WTC11 (cell line): ENCODE measurements at regions not wholly inside any gene's neighbourhood (a gene's known extent, or its start where the extent isn't known, plus 50 kb on each side); places are given as distances from the start of the nearest gene placed in this dataset.

Experiments
- ATAC-seq: fragments of 200-7000 bp; cut with Tn5 transposase; 2 replicates; pipeline ENCODE4 v1.10.0; 2021; ENCODE audit warnings: mild to moderate bottlenecking, moderate library complexity
- CTCF ChIA-PET: fragments of 300-600 bp; sonication (Branson Sonifier 250); formaldehyde crosslinking; loops from one replicate; lab custom pipeline; 2021; ENCODE audit warnings: antibody characterized with exemption; lab: Charles Lee
- POLR2A ChIA-PET: fragments of 350-600 bp; sonication (Branson Sonifier 250); formaldehyde crosslinking; loops from one replicate; lab custom pipeline; 2021; ENCODE audit warnings: antibody characterized with exemption; lab: Charles Lee
- DNase-seq: peaks from one replicate; pipeline ENCODE4 v3.0.0; 2021; ENCODE audit warnings: low spot score
- H3K27ac Mint-ChIP-seq: 2 replicates; pipeline ENCODE4 v1.8.0; 2021; ENCODE audit warnings: mixed read lengths
- H3K27me3 Mint-ChIP-seq: 2 replicates; pipeline ENCODE4 v1.8.0; 2021; ENCODE audit warnings: low read depth, mild to moderate bottlenecking, moderate library complexity, mixed read lengths
- H3K36me3 Mint-ChIP-seq: 2 replicates; pipeline ENCODE4 v1.8.0; 2021; ENCODE audit warnings: mixed read lengths
- H3K4me1 Mint-ChIP-seq: 2 replicates; pipeline ENCODE4 v1.8.0; 2022; ENCODE audit warnings: mixed read lengths
- H3K4me3 Mint-ChIP-seq: 2 replicates; pipeline ENCODE4 v1.8.0; 2021; ENCODE audit warnings: mild to moderate bottlenecking, moderate library complexity, mixed read lengths
- H3K9me3 Mint-ChIP-seq: 2 replicates; pipeline ENCODE4 v1.8.0; 2021; ENCODE audit warnings: mixed read lengths
- ATF1 ChIP-seq: sonication (generic); formaldehyde crosslinking; IDR thresholded peaks from 2 replicates; pipeline ENCODE4 v1.8.1; 2023; ENCODE audit warnings: mild to moderate bottlenecking, moderate library complexity, missing genetic modification reagents
- FOXJ3 ChIP-seq: sonication (generic); formaldehyde crosslinking; IDR thresholded peaks from 2 replicates; pipeline ENCODE4 v1.9.0; 2021; ENCODE audit warnings: missing genetic modification reagents, mild to moderate bottlenecking, borderline replicate concordance
- SMAD4 ChIP-seq: sonication (generic); formaldehyde crosslinking; IDR thresholded peaks from 2 replicates; pipeline ENCODE4 v1.8.0; 2022; ENCODE audit warnings: mild to moderate bottlenecking, missing genetic modification reagents
- TCF7 ChIP-seq: sonication (generic); formaldehyde crosslinking; IDR thresholded peaks from 2 replicates; pipeline ENCODE4 v1.8.0; 2022; ENCODE audit warnings: mild to moderate bottlenecking, low read depth, missing genetic modification reagents, moderate library complexity
- ZNF121 ChIP-seq: sonication (generic); formaldehyde crosslinking; IDR thresholded peaks from 2 replicates; pipeline ENCODE4 v1.8.0; 2023; ENCODE audit warnings: missing genetic modification reagents
- ZNF232 ChIP-seq: sonication (generic); formaldehyde crosslinking; IDR thresholded peaks from 2 replicates; pipeline ENCODE4 v1.8.0; 2022; ENCODE audit warnings: mild to moderate bottlenecking, missing genetic modification reagents
- TF ChIP-seq, protein P1 (sequence below): sonication (generic); formaldehyde crosslinking; IDR thresholded peaks from 2 replicates; pipeline ENCODE4 v1.8.0; 2022; ENCODE audit warnings: mild to moderate bottlenecking, missing genetic modification reagents
- TF ChIP-seq, protein P2 (sequence below): sonication (generic); formaldehyde crosslinking; IDR thresholded peaks from 2 replicates; pipeline ENCODE4 v1.8.1; 2022; ENCODE audit warnings: mild to moderate bottlenecking, missing genetic modification reagents, moderate library complexity, borderline replicate concordance
- TF ChIP-seq, protein P3 (sequence below): sonication (generic); formaldehyde crosslinking; IDR thresholded peaks from 2 replicates; pipeline ENCODE4 v1.8.1; 2023; ENCODE audit warnings: mild to moderate bottlenecking, missing genetic modification reagents, moderate library complexity
- TF ChIP-seq, protein P4 (sequence below): fragments of 250-450 bp; sonication (Bioruptor Pico); IDR thresholded peaks from 2 replicates; pipeline ENCODE4 v1.9.0; 2021; ENCODE audit warnings: mild to moderate bottlenecking, borderline replicate concordance
- TF ChIP-seq, protein P5 (sequence below): fragments of 250-450 bp; sonication (Bioruptor Pico); conservative IDR thresholded peaks from 2 replicates; pipeline ENCODE4 v1.9.0; 2021; ENCODE audit warnings: mild to moderate bottlenecking
- TF ChIP-seq, protein P6 (sequence below): sonication (generic); formaldehyde crosslinking; IDR thresholded peaks from 2 replicates; pipeline ENCODE4 v1.8.0; 2023; ENCODE audit warnings: mild to moderate bottlenecking, missing genetic modification reagents
- TF ChIP-seq, protein P7 (sequence below): sonication (generic); formaldehyde crosslinking; IDR thresholded peaks from 2 replicates; pipeline ENCODE4 v1.8.1; 2023; ENCODE audit warnings: mild to moderate bottlenecking, missing genetic modification reagents
- TF ChIP-seq, protein P8 (sequence below): sonication (generic); formaldehyde crosslinking; IDR thresholded peaks from 2 replicates; pipeline ENCODE4 v1.8.0; 2022; ENCODE audit warnings: mild to moderate bottlenecking, missing genetic modification reagents

DNA sequence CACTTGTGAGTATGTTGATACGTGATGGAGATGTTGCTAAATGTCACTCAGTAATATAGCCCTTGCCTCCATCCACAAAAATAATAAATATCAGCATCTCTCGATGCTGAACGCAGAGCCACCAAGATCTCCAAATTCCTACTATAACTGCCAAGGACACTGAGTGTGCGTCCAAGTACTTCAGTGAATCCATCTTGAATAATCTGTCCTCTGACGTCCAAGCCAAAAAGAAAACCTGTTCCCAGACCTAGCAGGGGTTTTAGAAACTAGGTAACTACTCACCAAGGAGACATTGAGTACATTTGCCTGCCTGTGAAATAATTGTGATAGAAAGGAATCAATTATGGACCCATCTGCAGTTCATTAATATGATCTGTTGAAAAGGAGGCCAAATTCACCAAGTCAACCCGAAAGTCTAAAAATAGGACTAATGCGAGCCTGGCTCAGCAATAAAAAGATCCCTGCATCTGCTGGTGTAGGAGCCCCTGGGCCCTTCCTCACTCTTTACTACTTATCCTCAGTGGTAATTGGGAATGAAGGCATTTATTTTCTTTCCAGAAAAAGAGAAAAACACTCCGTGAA is 226.9 kb upstream of the IRF2BP2 start:
- no peak for DNase-seq
- CTCF ChIA-PET = no interaction called here

DNA sequence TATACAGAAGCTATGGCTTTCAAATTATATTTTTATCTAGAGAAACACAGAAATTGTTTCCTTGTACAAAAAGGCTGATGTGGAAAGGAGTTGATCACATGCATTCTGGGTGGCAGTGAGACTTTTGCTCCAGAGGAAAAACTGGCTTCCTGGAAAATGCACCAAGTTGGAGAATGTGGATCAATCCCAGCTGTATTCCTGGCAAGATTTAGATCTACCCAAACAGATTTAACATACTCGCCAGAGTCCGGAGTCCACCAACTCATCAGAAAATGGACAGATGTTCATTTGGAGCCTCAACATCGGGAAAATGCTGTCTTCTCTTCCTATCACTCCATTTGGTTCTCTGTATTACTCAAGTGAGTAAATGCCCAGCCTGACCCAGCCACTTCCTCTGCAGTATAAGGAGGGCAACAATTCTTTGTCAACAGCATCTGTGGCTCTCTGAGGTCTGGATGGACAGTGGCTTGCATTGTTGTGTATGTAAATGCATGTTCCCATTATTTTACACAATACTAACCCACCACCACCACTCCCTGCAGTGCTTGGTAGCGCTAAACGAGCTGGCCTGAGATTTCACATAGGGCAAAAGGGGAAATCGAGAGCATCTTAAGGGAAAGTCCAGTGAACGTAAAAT is 226.2 kb upstream of the IRF2BP2 start:
- no peaks in the 10 kb centered on the region for H3K27me3 Mint-ChIP-seq
- DNase-seq (no peak), ATAC-seq (no peak)
- no peak overlapping the region for H3K4me3 Mint-ChIP-seq
- POLR2A ChIA-PET = no interaction called here
- no peak overlapping the region for H3K27ac Mint-ChIP-seq
- CTCF ChIA-PET = no interaction called here
- H3K9me3 Mint-ChIP-seq = peaks cover 27% of the 10 kb centered on the region
- peaks cover 2% of the 10 kb centered on the region; the same call in 1 of the 2 replicates for H3K36me3 Mint-ChIP-seq
- 0 out of 2 replicates have a peak, but pooled peaks cover 2% of the 10 kb centered on the region for H3K4me1 Mint-ChIP-seq
- TF ChIP-seq, protein P1, sequence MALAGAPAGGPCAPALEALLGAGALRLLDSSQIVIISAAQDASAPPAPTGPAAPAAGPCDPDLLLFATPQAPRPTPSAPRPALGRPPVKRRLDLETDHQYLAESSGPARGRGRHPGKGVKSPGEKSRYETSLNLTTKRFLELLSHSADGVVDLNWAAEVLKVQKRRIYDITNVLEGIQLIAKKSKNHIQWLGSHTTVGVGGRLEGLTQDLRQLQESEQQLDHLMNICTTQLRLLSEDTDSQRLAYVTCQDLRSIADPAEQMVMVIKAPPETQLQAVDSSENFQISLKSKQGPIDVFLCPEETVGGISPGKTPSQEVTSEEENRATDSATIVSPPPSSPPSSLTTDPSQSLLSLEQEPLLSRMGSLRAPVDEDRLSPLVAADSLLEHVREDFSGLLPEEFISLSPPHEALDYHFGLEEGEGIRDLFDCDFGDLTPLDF (CRISPR knock-in tag) = no peak
- TF ChIP-seq, protein P2, sequence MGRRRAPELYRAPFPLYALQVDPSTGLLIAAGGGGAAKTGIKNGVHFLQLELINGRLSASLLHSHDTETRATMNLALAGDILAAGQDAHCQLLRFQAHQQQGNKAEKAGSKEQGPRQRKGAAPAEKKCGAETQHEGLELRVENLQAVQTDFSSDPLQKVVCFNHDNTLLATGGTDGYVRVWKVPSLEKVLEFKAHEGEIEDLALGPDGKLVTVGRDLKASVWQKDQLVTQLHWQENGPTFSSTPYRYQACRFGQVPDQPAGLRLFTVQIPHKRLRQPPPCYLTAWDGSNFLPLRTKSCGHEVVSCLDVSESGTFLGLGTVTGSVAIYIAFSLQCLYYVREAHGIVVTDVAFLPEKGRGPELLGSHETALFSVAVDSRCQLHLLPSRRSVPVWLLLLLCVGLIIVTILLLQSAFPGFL = no peak
- TF ChIP-seq, protein P3, sequence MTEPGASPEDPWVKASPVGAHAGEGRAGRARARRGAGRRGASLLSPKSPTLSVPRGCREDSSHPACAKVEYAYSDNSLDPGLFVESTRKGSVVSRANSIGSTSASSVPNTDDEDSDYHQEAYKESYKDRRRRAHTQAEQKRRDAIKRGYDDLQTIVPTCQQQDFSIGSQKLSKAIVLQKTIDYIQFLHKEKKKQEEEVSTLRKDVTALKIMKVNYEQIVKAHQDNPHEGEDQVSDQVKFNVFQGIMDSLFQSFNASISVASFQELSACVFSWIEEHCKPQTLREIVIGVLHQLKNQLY (CRISPR knock-in tag) = no peak
- no peak for TF ChIP-seq ZNF232 (CRISPR knock-in tag)
- TF ChIP-seq ATF1 = no peak
- TF ChIP-seq FOXJ3 (CRISPR knock-in tag) = no peak
- TF ChIP-seq, protein P4, sequence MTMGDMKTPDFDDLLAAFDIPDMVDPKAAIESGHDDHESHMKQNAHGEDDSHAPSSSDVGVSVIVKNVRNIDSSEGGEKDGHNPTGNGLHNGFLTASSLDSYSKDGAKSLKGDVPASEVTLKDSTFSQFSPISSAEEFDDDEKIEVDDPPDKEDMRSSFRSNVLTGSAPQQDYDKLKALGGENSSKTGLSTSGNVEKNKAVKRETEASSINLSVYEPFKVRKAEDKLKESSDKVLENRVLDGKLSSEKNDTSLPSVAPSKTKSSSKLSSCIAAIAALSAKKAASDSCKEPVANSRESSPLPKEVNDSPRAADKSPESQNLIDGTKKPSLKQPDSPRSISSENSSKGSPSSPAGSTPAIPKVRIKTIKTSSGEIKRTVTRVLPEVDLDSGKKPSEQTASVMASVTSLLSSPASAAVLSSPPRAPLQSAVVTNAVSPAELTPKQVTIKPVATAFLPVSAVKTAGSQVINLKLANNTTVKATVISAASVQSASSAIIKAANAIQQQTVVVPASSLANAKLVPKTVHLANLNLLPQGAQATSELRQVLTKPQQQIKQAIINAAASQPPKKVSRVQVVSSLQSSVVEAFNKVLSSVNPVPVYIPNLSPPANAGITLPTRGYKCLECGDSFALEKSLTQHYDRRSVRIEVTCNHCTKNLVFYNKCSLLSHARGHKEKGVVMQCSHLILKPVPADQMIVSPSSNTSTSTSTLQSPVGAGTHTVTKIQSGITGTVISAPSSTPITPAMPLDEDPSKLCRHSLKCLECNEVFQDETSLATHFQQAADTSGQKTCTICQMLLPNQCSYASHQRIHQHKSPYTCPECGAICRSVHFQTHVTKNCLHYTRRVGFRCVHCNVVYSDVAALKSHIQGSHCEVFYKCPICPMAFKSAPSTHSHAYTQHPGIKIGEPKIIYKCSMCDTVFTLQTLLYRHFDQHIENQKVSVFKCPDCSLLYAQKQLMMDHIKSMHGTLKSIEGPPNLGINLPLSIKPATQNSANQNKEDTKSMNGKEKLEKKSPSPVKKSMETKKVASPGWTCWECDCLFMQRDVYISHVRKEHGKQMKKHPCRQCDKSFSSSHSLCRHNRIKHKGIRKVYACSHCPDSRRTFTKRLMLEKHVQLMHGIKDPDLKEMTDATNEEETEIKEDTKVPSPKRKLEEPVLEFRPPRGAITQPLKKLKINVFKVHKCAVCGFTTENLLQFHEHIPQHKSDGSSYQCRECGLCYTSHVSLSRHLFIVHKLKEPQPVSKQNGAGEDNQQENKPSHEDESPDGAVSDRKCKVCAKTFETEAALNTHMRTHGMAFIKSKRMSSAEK (CRISPR knock-in tag) = no peak
- TF ChIP-seq, protein P5, sequence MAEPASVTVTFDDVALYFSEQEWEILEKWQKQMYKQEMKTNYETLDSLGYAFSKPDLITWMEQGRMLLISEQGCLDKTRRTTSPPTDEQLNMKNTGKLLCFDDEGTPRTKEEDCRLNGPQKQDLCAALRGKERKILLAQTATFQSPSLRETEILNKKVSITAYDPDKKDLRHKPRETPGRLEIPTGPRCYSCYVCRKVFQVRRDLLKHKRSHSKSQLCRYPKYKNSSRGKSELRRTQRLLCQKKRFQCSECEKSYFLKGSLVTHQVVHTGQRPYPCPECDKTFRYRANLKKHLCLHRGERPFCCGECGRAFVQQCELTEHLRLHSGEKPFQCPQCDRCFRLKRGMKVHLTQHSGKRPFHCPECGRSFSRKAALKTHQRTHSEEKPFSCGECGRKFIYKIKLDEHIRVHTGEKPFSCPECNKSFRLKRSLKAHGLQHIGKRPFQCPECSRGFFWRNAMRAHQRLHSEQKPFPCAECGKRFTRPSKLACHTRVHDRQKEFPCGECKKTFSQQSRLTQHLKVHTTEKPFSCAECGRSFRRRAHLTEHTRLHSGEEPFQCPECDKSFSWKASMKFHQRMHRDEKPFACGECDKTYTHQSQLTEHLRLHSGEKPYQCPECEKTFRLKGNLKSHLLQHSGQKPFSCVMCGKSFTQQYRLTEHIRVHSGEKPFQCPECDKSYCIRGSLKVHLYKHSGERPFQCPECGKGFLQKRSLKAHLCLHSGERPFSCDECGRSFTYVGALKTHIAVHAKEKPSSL (CRISPR knock-in tag) = no peak
- no peak for TF ChIP-seq SMAD4 (CRISPR knock-in tag)
- TF ChIP-seq, protein P6, sequence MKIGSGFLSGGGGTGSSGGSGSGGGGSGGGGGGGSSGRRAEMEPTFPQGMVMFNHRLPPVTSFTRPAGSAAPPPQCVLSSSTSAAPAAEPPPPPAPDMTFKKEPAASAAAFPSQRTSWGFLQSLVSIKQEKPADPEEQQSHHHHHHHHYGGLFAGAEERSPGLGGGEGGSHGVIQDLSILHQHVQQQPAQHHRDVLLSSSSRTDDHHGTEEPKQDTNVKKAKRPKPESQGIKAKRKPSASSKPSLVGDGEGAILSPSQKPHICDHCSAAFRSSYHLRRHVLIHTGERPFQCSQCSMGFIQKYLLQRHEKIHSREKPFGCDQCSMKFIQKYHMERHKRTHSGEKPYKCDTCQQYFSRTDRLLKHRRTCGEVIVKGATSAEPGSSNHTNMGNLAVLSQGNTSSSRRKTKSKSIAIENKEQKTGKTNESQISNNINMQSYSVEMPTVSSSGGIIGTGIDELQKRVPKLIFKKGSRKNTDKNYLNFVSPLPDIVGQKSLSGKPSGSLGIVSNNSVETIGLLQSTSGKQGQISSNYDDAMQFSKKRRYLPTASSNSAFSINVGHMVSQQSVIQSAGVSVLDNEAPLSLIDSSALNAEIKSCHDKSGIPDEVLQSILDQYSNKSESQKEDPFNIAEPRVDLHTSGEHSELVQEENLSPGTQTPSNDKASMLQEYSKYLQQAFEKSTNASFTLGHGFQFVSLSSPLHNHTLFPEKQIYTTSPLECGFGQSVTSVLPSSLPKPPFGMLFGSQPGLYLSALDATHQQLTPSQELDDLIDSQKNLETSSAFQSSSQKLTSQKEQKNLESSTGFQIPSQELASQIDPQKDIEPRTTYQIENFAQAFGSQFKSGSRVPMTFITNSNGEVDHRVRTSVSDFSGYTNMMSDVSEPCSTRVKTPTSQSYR (CRISPR knock-in tag) = no peak

More for the DNA sequence above, 226.9 kb upstream of the IRF2BP2 start:
- peaks cover 2% of the 10 kb centered on the region; the same call in 1 of the 2 replicates for H3K36me3 Mint-ChIP-seq
- POLR2A ChIA-PET = no interaction called here
- no peak overlapping the region for H3K4me3 Mint-ChIP-seq
- no peaks in the 10 kb centered on the region for H3K27me3 Mint-ChIP-seq
- 0 out of 2 replicates have a peak, but pooled peaks cover 2% of the 10 kb centered on the region for H3K4me1 Mint-ChIP-seq
- no peak overlapping the region for H3K27ac Mint-ChIP-seq
- no peak for ATAC-seq
- peaks cover 27% of the 10 kb centered on the region for H3K9me3 Mint-ChIP-seq
- TF ChIP-seq, protein P7, sequence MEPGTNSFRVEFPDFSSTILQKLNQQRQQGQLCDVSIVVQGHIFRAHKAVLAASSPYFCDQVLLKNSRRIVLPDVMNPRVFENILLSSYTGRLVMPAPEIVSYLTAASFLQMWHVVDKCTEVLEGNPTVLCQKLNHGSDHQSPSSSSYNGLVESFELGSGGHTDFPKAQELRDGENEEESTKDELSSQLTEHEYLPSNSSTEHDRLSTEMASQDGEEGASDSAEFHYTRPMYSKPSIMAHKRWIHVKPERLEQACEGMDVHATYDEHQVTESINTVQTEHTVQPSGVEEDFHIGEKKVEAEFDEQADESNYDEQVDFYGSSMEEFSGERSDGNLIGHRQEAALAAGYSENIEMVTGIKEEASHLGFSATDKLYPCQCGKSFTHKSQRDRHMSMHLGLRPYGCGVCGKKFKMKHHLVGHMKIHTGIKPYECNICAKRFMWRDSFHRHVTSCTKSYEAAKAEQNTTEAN = no peak
- TF ChIP-seq SMAD4 (CRISPR knock-in tag) = no peak
- TF ChIP-seq ZNF121 = no peak
- TF ChIP-seq, protein P8, sequence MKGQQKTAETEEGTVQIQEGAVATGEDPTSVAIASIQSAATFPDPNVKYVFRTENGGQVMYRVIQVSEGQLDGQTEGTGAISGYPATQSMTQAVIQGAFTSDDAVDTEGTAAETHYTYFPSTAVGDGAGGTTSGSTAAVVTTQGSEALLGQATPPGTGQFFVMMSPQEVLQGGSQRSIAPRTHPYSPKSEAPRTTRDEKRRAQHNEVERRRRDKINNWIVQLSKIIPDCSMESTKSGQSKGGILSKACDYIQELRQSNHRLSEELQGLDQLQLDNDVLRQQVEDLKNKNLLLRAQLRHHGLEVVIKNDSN (CRISPR knock-in tag) = no peak
- no peak for TF ChIP-seq TCF7 (CRISPR knock-in tag)
